Neural cell (in vitro differentiated cells): ENCODE measurements at regions not wholly inside any gene's neighbourhood (a gene's known extent, or its start where the extent isn't known, plus 50 kb on each side); places are given as distances from the start of the nearest gene placed in this dataset.

Experiments
- H2AFZ ChIP-seq: fragments of 200-600, 300-800 bp; sonication (generic), shearing (Covaris generic); 2 replicates; pipeline ENCODE4 v1.6.0; 2014; ENCODE audit warnings: low read depth, mild to moderate bottlenecking, antibody characterized with exemption, low read length, moderate library complexity
- H3F3A ChIP-seq: fragments of 200-600 bp; shearing (Covaris generic); 2 replicates; pipeline ENCODE4 v1.6.1; 2016; ENCODE audit warnings: mild to moderate bottlenecking, moderate library complexity, mixed read lengths, antibody characterized with exemption, low read length; ENCODE audit not compliant: insufficient read depth, poor library complexity, severe bottlenecking
- H3K27ac ChIP-seq: fragments of 200-600, 300-800 bp; sonication (generic), shearing (Covaris generic); 2 replicates; pipeline ENCODE4 v1.5.1; 2014; ENCODE audit warnings: mild to moderate bottlenecking, low read length, moderate library complexity
- H3K27me3 ChIP-seq: fragments of 300-800, 200-600 bp; sonication (generic), shearing (Covaris generic); 2 replicates; pipeline ENCODE4 v1.6.0; 2014; ENCODE audit warnings: mild to moderate bottlenecking, low read depth, low read length, moderate library complexity; ENCODE audit not compliant: insufficient read depth
- H3K36me3 ChIP-seq: fragments of 300-800, 200-600 bp; sonication (generic), shearing (Covaris generic); 2 replicates; pipeline ENCODE4 v1.5.1; 2014; ENCODE audit warnings: mild to moderate bottlenecking, antibody characterized with exemption, low read length, moderate library complexity; ENCODE audit not compliant: insufficient read depth
- H3K4me2 ChIP-seq: fragments of 300-800, 200-600 bp; sonication (generic), shearing (Covaris generic); 2 replicates; pipeline ENCODE4 v1.6.0; 2014; ENCODE audit warnings: mild to moderate bottlenecking, low read length
- H3K4me3 ChIP-seq: fragments of 300-800, 200-600 bp; sonication (generic), shearing (Covaris generic); 2 replicates; pipeline ENCODE4 v1.5.1; 2014; ENCODE audit warnings: mild to moderate bottlenecking, low read length, moderate library complexity
- H3K79me2 ChIP-seq: fragments of 200-600 bp; shearing (Covaris generic); replicated peaks from 2 replicates; pipeline ENCODE4 v1.6.0; 2014; ENCODE audit warnings: mild to moderate bottlenecking, low read length, moderate library complexity; ENCODE audit not compliant: insufficient read depth
- H3K9ac ChIP-seq: fragments of 300-800, 200-600 bp; sonication (generic), shearing (Covaris generic); 2 replicates; pipeline ENCODE4 v1.6.1; 2016; ENCODE audit warnings: mild to moderate bottlenecking, low read length, mixed read lengths
- H3K9me2 ChIP-seq: fragments of 200-600 bp; shearing (Covaris generic); 2 replicates; pipeline ENCODE4 v1.6.1; 2016; ENCODE audit warnings: mild to moderate bottlenecking, low read length, mixed read lengths; ENCODE audit not compliant: insufficient read depth
- H3K9me3 ChIP-seq: fragments of 200-600, 300-800 bp; sonication (generic), shearing (Covaris generic); 2 replicates; pipeline ENCODE4 v1.6.1; 2016; ENCODE audit warnings: mild to moderate bottlenecking, mixed run types, low read length, moderate library complexity, mixed read lengths
- H4K20me1 ChIP-seq: fragments of 200-600 bp; shearing (Covaris generic); 2 replicates; pipeline ENCODE4 v1.6.1; 2016; ENCODE audit warnings: mild to moderate bottlenecking, mixed run types; ENCODE audit not compliant: insufficient read depth
- EP300 ChIP-seq: fragments of 450-650 bp; conservative IDR thresholded peaks from 2 replicates; pipeline ENCODE4 v1.6.1; 2014; ENCODE audit warnings: antibody characterized with exemption, mild to moderate bottlenecking, moderate library complexity; ENCODE audit not compliant: poor library complexity, severe bottlenecking
- EZH2 ChIP-seq: fragments of 200-600, 300-800 bp; shearing (Covaris generic), sonication (generic); IDR thresholded peaks from 2 replicates; pipeline ENCODE4 v1.6.1; 2014; ENCODE audit warnings: antibody characterized with exemption, low read length, borderline replicate concordance, mild to moderate bottlenecking; ENCODE audit not compliant: insufficient read depth, poor library complexity, severe bottlenecking
- MXI1 ChIP-seq: fragments of 450-650 bp; conservative IDR thresholded peaks from 2 replicates; pipeline ENCODE4 v1.6.1; 2014; ENCODE audit warnings: antibody characterized with exemption, mild to moderate bottlenecking; ENCODE audit not compliant: poor library complexity, severe bottlenecking
- POLR2AphosphoS5 ChIP-seq: IDR thresholded peaks from 2 replicates; pipeline ENCODE4 v1.6.1; 2012
- RAD21 ChIP-seq: fragments of 450-650 bp; conservative IDR thresholded peaks from 2 replicates; pipeline ENCODE4 v1.6.1; 2014; ENCODE audit warnings: antibody characterized with exemption, mild to moderate bottlenecking, moderate library complexity
- TAF1 ChIP-seq: IDR thresholded peaks from 2 replicates; pipeline ENCODE4 v1.6.1; 2012; ENCODE audit warnings: low read depth
- TF ChIP-seq, protein P1 (sequence below): IDR thresholded peaks from 2 replicates; pipeline ENCODE4 v1.6.1; 2012; ENCODE audit warnings: borderline replicate concordance
- TF ChIP-seq, protein P2 (sequence below): fragments of 450-650 bp; IDR thresholded peaks from 2 replicates; pipeline ENCODE4 v1.5.1; 2014; ENCODE audit warnings: antibody characterized with exemption, mild to moderate bottlenecking, moderate library complexity; ENCODE audit not compliant: poor library complexity, severe bottlenecking

DNA sequence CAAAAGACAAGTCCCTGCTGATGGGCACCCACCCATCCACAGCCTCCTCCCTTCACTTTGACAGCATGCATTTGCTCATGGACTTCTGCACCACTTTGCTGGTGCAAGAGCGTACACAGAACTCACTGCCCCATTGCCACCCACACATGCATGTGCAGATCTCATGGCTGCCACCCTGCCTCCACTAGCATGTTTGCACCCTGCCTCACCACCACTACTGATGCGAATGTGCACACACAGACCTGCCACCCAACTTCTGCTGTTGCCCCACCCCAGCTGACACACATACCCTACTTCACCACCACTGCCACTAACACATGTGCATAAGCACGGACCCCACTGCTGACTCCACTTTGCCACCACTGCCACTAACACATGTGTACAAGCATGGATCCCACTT, 64.9 kb upstream of the EYS start:
- Histone ChIP-seq H3K79me2 (no peaks in the 10 kb centered on the region), H3K27ac (no peak overlapping the region), H3K9me3 (no peaks in the 10 kb centered on the region), H3K4me2 (no peak overlapping the region), H3F3A (no peaks in the 10 kb centered on the region), H4K20me1 (no peaks in the 10 kb centered on the region), H2AFZ (no peak overlapping the region), H3K9ac (no peak overlapping the region), H3K36me3 (no peaks in the 10 kb centered on the region), H3K4me3 (no peak overlapping the region), H3K27me3 (no peaks in the 10 kb centered on the region), H3K9me2 (no peaks in the 10 kb centered on the region)
- TF ChIP-seq RAD21 (no peak), MXI1 (no peak), POLR2AphosphoS5 (no peak), EP300 (no peak), TAF1 (no peak)
- TF ChIP-seq, protein P1, sequence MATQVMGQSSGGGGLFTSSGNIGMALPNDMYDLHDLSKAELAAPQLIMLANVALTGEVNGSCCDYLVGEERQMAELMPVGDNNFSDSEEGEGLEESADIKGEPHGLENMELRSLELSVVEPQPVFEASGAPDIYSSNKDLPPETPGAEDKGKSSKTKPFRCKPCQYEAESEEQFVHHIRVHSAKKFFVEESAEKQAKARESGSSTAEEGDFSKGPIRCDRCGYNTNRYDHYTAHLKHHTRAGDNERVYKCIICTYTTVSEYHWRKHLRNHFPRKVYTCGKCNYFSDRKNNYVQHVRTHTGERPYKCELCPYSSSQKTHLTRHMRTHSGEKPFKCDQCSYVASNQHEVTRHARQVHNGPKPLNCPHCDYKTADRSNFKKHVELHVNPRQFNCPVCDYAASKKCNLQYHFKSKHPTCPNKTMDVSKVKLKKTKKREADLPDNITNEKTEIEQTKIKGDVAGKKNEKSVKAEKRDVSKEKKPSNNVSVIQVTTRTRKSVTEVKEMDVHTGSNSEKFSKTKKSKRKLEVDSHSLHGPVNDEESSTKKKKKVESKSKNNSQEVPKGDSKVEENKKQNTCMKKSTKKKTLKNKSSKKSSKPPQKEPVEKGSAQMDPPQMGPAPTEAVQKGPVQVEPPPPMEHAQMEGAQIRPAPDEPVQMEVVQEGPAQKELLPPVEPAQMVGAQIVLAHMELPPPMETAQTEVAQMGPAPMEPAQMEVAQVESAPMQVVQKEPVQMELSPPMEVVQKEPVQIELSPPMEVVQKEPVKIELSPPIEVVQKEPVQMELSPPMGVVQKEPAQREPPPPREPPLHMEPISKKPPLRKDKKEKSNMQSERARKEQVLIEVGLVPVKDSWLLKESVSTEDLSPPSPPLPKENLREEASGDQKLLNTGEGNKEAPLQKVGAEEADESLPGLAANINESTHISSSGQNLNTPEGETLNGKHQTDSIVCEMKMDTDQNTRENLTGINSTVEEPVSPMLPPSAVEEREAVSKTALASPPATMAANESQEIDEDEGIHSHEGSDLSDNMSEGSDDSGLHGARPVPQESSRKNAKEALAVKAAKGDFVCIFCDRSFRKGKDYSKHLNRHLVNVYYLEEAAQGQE, result no peak
- TF ChIP-seq, protein P2, sequence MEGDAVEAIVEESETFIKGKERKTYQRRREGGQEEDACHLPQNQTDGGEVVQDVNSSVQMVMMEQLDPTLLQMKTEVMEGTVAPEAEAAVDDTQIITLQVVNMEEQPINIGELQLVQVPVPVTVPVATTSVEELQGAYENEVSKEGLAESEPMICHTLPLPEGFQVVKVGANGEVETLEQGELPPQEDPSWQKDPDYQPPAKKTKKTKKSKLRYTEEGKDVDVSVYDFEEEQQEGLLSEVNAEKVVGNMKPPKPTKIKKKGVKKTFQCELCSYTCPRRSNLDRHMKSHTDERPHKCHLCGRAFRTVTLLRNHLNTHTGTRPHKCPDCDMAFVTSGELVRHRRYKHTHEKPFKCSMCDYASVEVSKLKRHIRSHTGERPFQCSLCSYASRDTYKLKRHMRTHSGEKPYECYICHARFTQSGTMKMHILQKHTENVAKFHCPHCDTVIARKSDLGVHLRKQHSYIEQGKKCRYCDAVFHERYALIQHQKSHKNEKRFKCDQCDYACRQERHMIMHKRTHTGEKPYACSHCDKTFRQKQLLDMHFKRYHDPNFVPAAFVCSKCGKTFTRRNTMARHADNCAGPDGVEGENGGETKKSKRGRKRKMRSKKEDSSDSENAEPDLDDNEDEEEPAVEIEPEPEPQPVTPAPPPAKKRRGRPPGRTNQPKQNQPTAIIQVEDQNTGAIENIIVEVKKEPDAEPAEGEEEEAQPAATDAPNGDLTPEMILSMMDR, result no peak

DNA sequence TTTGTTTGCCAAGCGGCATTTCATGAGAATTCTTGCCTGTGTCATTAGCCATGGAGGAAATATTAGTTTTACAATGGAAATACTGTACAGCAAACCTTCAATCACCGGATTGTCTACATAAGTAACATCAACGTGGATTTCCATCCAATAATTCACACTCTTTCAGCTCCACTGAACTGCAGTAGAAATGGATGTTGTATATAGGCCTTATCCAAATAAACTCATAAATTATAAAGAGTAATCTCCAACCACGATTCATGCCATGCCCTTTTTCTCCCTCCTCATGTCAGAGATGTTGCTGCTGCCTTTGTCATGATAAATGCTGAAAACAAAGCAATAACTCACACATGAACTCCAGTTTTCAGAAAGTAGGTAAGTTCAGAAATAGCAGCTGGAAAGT, 54.9 kb upstream of the EYS start:
- no peaks in the 10 kb centered on the region for H3K36me3 ChIP-seq
- no peaks in the 10 kb centered on the region for H3F3A ChIP-seq
- no peak overlapping the region for H3K9ac ChIP-seq
- H3K9me3 ChIP-seq, result no peaks in the 10 kb centered on the region
- H4K20me1 ChIP-seq, result no peaks in the 10 kb centered on the region
- no peak overlapping the region for H3K4me2 ChIP-seq
- H3K27ac ChIP-seq, result no peak overlapping the region
- no peak overlapping the region for H3K4me3 ChIP-seq
- H2AFZ ChIP-seq, result no peak overlapping the region
- H3K79me2 ChIP-seq, result no peaks in the 10 kb centered on the region
- TF ChIP-seq EP300 (no peak), MXI1 (no peak), POLR2AphosphoS5 (no peak), RAD21 (no peak), EZH2 (no peak)
- TF ChIP-seq, protein P2, result no peak
- H3K9me2 ChIP-seq, result no peaks in the 10 kb centered on the region
- no peaks in the 10 kb centered on the region for H3K27me3 ChIP-seq
